Stomach (tissue), 4 donors: ENCODE measurements at regions not wholly inside any gene's neighbourhood (a gene's known extent, or its start where the extent isn't known, plus 50 kb on each side); places are given as distances from the start of the nearest gene placed in this dataset.

ENCODE experiments used
- EP300 ChIP-seq: sonication (generic); formaldehyde crosslinking; IDR thresholded peaks from one replicate; pipeline ENCODE4 v1.6.1; 2017; ENCODE audit warnings: antibody characterized with exemption
- POLR2A ChIP-seq, 4 donors: fragments of 450-650 bp; IDR thresholded peaks; one replicate each; pipeline ENCODE4 v1.6.1; 2016; ENCODE audit warnings: antibody characterized with exemption in 4 of 4, control low read depth in 2 of 4, mild to moderate bottlenecking in 1 of 4, moderate library complexity in 1 of 4
- POLR2AphosphoS5 ChIP-seq, 3 donors: sonication (generic); formaldehyde crosslinking; IDR thresholded peaks; one replicate each; pipeline ENCODE4 v1.6.1; 2016; ENCODE audit warnings: antibody characterized with exemption in 3 of 3
- TF ChIP-seq, protein P1 (sequence below), 7 experiments: fragments of 450-650 bp in 4 of 7; fragments of 200-600 bp in 3 of 7; sonication (generic) in 3 of 7; IDR thresholded peaks; one replicate each; pipeline ENCODE4 v1.5.1; 2016 to 2019; ENCODE audit warnings: antibody characterized with exemption in 7 of 7, control low read depth in 2 of 7, mild to moderate bottlenecking in 1 of 7

DNA sequence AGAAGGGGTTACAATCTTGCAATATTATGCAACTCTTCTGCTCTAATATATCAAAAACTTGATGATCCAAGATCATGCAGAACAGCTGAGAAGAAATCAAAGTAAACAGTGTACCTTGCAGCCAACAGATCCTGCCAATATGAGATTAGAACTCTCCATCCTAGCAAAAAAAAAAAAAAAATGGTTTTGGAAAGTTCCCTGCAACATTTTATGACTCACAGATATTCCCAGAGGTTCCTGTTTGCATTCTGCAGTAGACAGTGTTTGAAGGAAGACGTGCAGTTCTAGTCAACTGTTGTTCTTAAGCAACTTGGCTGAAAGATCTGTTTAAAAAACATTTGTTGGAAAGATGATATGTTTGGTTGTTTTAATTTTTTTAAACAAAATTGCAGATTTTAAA lies 103.6 kb upstream of the WDR75 start:
- TF ChIP-seq POLR2A (IDR thresholded peaks at IDR 0.05) (no peak), POLR2AphosphoS5 (IDR thresholded peaks at IDR 0.05) (peak in 2 of 3 donors; percentile 33 to 76), EP300 (no peak)
- TF ChIP-seq, protein P1, sequence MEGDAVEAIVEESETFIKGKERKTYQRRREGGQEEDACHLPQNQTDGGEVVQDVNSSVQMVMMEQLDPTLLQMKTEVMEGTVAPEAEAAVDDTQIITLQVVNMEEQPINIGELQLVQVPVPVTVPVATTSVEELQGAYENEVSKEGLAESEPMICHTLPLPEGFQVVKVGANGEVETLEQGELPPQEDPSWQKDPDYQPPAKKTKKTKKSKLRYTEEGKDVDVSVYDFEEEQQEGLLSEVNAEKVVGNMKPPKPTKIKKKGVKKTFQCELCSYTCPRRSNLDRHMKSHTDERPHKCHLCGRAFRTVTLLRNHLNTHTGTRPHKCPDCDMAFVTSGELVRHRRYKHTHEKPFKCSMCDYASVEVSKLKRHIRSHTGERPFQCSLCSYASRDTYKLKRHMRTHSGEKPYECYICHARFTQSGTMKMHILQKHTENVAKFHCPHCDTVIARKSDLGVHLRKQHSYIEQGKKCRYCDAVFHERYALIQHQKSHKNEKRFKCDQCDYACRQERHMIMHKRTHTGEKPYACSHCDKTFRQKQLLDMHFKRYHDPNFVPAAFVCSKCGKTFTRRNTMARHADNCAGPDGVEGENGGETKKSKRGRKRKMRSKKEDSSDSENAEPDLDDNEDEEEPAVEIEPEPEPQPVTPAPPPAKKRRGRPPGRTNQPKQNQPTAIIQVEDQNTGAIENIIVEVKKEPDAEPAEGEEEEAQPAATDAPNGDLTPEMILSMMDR (IDR thresholded peaks at IDR 0.05) = no peak
